Middle frontal gyrus (tissue), 1 donor: ENCODE measurements at regions not wholly inside any gene's neighbourhood (a gene's known extent, or its start where the extent isn't known, plus 50 kb on each side); places are given as distances from the start of the nearest gene placed in this dataset.

Experiments
- DNase-seq: peaks from one replicate; pipeline ENCODE4 v3.0.0-alpha.2; 2015; ENCODE audit warnings: low spot score; ENCODE audit errors: extremely low spot score

GRCh38 chr4:188534917-188535316, 395.7 kb downstream of the TRIML1 start:
- DNase-seq, result no peak

- no peak for DNase-seq
These were observed 397.6 kb downstream of the TRIML1 start for GRCh38 chr4:188536826-188537225.

- no peak for DNase-seq
These were observed 411.1 kb downstream of the TRIML1 start for GRCh38 chr4:188550296-188550695.

- no peak for DNase-seq
These were observed 411.9 kb downstream of the TRIML1 start for GRCh38 chr4:188551156-188551555.

GRCh38 chr4:188552741-188553275, 413.6 kb downstream of the TRIML1 start:
- DNase-seq, result no peak

- DNase-seq, result no peak
These were observed 415.2 kb downstream of the TRIML1 start for GRCh38 chr4:188554413-188554812.

GRCh38 chr4:188573104-188573503, 433.9 kb downstream of the TRIML1 start:
- DNase-seq, result no peak

- no peak for DNase-seq
These were observed 439.4 kb downstream of the TRIML1 start for GRCh38 chr4:188578657-188579056.

- no peak for DNase-seq
These were observed 456.8 kb downstream of the TRIML1 start for GRCh38 chr4:188596021-188596420.

- DNase-seq, result no peak
These were observed 464.4 kb downstream of the TRIML1 start for GRCh38 chr4:188603646-188604045.

GRCh38 chr4:188606635-188607034, 467.4 kb downstream of the TRIML1 start:
- DNase-seq, result no peak

GRCh38 chr4:188611143-188611542, 471.9 kb downstream of the TRIML1 start:
- no peak for DNase-seq

- DNase-seq, result no peak
These were observed 473.4 kb downstream of the TRIML1 start for GRCh38 chr4:188612659-188613058.

- DNase-seq, result no peak
These were observed 474.7 kb downstream of the TRIML1 start for GRCh38 chr4:188613976-188614375.

- DNase-seq, result no peak
These were observed 480.4 kb downstream of the TRIML1 start for GRCh38 chr4:188619456-188620149.

- no peak for DNase-seq
These were observed 481.4 kb downstream of the TRIML1 start for GRCh38 chr4:188620608-188621007.

- no peak for DNase-seq
These were observed 484.1 kb downstream of the TRIML1 start for GRCh38 chr4:188623314-188623854.

GRCh38 chr4:188624370-188624769, 485.1 kb downstream of the TRIML1 start:
- no peak for DNase-seq

- DNase-seq, result no peak
These were observed 488.7 kb downstream of the TRIML1 start for GRCh38 chr4:188627892-188628291.

- no peak for DNase-seq
These were observed 500.3 kb downstream of the TRIML1 start for GRCh38 chr4:188639479-188640100.

- DNase-seq, result no peak
These were observed 508.7 kb downstream of the TRIML1 start for GRCh38 chr4:188647820-188648370.

- DNase-seq, result no peak
These were observed 510.4 kb downstream of the TRIML1 start for GRCh38 chr4:188649635-188650034.
